H1 (cell line): ENCODE measurements at regions not wholly inside any gene's neighbourhood (a gene's known extent, or its start where the extent isn't known, plus 50 kb on each side); places are given as distances from the start of the nearest gene placed in this dataset.
A peak's percentile ranks its signal among the peaks of the same experiment; 100 is the strongest.

Experiments
- CTCF ChIA-PET: fragments of 300-600 bp; sonication (Branson Sonifier 250); formaldehyde crosslinking; loops from one replicate; lab custom pipeline; 2021; ENCODE audit not compliant: partially characterized antibody; lab: Charles Lee
- POLR2A ChIA-PET: fragments of 300-600 bp; sonication (Branson Sonifier 250); formaldehyde crosslinking; loops from one replicate; lab custom pipeline; 2021; ENCODE audit warnings: inconsistent platforms; ENCODE audit not compliant: partially characterized antibody; lab: Charles Lee
- DNase-seq, 2 experiments: peaks; one replicate each; pipeline versions ENCODE4 v3.0.0 to v3.0.0-alpha.2; 2010 to 2022; ENCODE audit warnings: low spot score in 2 of 2, low read depth in 1 of 2, mixed read lengths in 1 of 2
- FAIRE-seq: peaks from 2 replicates; lab custom pipeline; 2011; peaks lifted over from hg19 to GRCh38; lab: Jason Lieb, UNC
- H2AFZ ChIP-seq: 2 replicates; pipeline ENCODE4 v1.8.1; 2012; ENCODE audit warnings: low read length, inconsistent platforms
- H2AK5ac ChIP-seq: 2 replicates; pipeline ENCODE4 v1.6.1; 2013; ENCODE audit warnings: low read depth, low read length
- H2BK120ac ChIP-seq: replicated peaks from 2 replicates; pipeline ENCODE3; 2013; ENCODE audit warnings: low read depth, low read length, inconsistent platforms
- H2BK12ac ChIP-seq: 2 replicates; pipeline ENCODE4 v1.6.1; 2013; ENCODE audit warnings: low read depth, low read length
- H2BK15ac ChIP-seq: 2 replicates; pipeline ENCODE4 v1.6.1; 2013; ENCODE audit warnings: low read length
- H2BK20ac ChIP-seq: 2 replicates; pipeline ENCODE4 v1.6.1; 2013; ENCODE audit warnings: low read length
- H2BK5ac ChIP-seq: 2 replicates; pipeline ENCODE4 v1.6.1; 2013; ENCODE audit warnings: low read depth, low read length
- H3K14ac ChIP-seq: 2 replicates; pipeline ENCODE4 v1.6.1; 2013; ENCODE audit warnings: inconsistent platforms; ENCODE audit not compliant: insufficient read length
- H3K18ac ChIP-seq: 2 replicates; pipeline ENCODE4 v1.6.1; 2013; ENCODE audit warnings: low read length; ENCODE audit errors: extremely low read depth
- H3K23ac ChIP-seq: 2 replicates; pipeline ENCODE4 v1.6.1; 2013; ENCODE audit warnings: inconsistent platforms; ENCODE audit not compliant: insufficient read length
- H3K23me2 ChIP-seq: 2 replicates; pipeline ENCODE4 v1.6.1; 2013; ENCODE audit warnings: low read depth, low read length
- H3K27ac ChIP-seq: 2 replicates; pipeline ENCODE4 v1.6.1; 2011; ENCODE audit warnings: low read depth, low read length, inconsistent platforms
- H3K27me3 ChIP-seq, 4 experiments: replicated peaks in 1 of 4; 1 replicate in 1 of 4; 2 replicates in 3 of 4; pipeline versions ENCODE4 v1.6.1 to v1.8.1; 2011 to 2013; ENCODE audit warnings: low read length in 3 of 4, mild to moderate bottlenecking in 3 of 4, inconsistent platforms in 2 of 4, mixed read lengths in 2 of 4, moderate library complexity in 1 of 4; ENCODE audit not compliant: control insufficient read depth in 3 of 4, insufficient read depth in 3 of 4; ENCODE audit errors: extremely low read depth in 1 of 4
- H3K36me3 ChIP-seq, 4 experiments: 2 replicates each; pipeline versions ENCODE4 v1.6.1 to v1.8.1; 2011 to 2013; ENCODE audit warnings: mild to moderate bottlenecking in 4 of 4, low read length in 3 of 4, moderate library complexity in 2 of 4, control low read depth in 1 of 4, inconsistent platforms in 1 of 4; ENCODE audit not compliant: insufficient read depth in 4 of 4, control insufficient read depth in 2 of 4
- H3K4ac ChIP-seq: replicated peaks from 2 replicates; pipeline ENCODE3; 2013; ENCODE audit warnings: low read length, low read depth, mixed read lengths, inconsistent platforms; ENCODE audit not compliant: insufficient read length
- H3K4me1 ChIP-seq, 4 experiments: replicated peaks in 1 of 4; 1 replicate in 1 of 4; 2 replicates in 3 of 4; pipeline versions ENCODE4 v1.6.1 to v1.8.1; 2011 to 2013; ENCODE audit warnings: low read length in 3 of 4, inconsistent platforms in 2 of 4, mixed read lengths in 1 of 4; ENCODE audit not compliant: insufficient read depth in 4 of 4, control insufficient read depth in 3 of 4
- H3K4me2 ChIP-seq, 2 experiments: 2 replicates each; pipeline versions ENCODE4 v1.6.1 to v1.8.1; 2011 to 2013; ENCODE audit warnings: low read depth in 2 of 2, low read length in 2 of 2, control low read depth in 1 of 2, inconsistent platforms in 1 of 2, mild to moderate bottlenecking in 1 of 2; ENCODE audit not compliant: insufficient read depth in 1 of 2
- H3K4me3 ChIP-seq, 4 experiments: fragments of 200-600, 300-600 bp in 1 of 4; sonication (generic), shearing (Covaris generic), sonication (Bioruptor Twin) in 1 of 4; 2 replicates each; pipeline versions ENCODE4 v1.5.1 to v1.8.1; 2011 to 2016; ENCODE audit warnings: low read length in 4 of 4, low read depth in 3 of 4, control low read depth in 2 of 4, inconsistent platforms in 2 of 4, mild to moderate bottlenecking in 2 of 4, mixed read lengths in 1 of 4, moderate library complexity in 1 of 4; ENCODE audit not compliant: insufficient read depth in 2 of 4; ENCODE audit errors: extremely low read depth in 1 of 4
- H3K56ac ChIP-seq: replicated peaks from 2 replicates; pipeline ENCODE3; 2013; ENCODE audit warnings: low read depth, mild to moderate bottlenecking, mixed read lengths, low read length, inconsistent platforms; ENCODE audit not compliant: insufficient read length
- H3K79me1 ChIP-seq: 2 replicates; pipeline ENCODE4 v1.6.1; 2013; ENCODE audit warnings: low read depth, low read length, control low read depth
- H3K79me2 ChIP-seq, 2 experiments: 2 replicates each; pipeline versions ENCODE4 v1.6.1 to v1.8.1; 2012 to 2013; ENCODE audit warnings: low read length in 2 of 2, mild to moderate bottlenecking in 2 of 2, inconsistent platforms in 1 of 2; ENCODE audit not compliant: insufficient read depth in 2 of 2, control insufficient read depth in 1 of 2
- H3K9ac ChIP-seq, 4 experiments: replicated peaks in 1 of 4; 1 replicate in 1 of 4; 2 replicates in 3 of 4; pipeline versions ENCODE4 v1.6.1 to v1.8.1; 2011 to 2013; ENCODE audit warnings: low read depth in 3 of 4, low read length in 3 of 4, control low read depth in 2 of 4, mild to moderate bottlenecking in 2 of 4, moderate library complexity in 2 of 4, inconsistent platforms in 1 of 4; ENCODE audit errors: extremely low read depth in 1 of 4
- H3K9me3 ChIP-seq, 2 experiments: 2 replicates each; pipeline versions ENCODE4 v1.6.1 to v1.8.1; 2012 to 2013; ENCODE audit warnings: mild to moderate bottlenecking in 2 of 2, moderate library complexity in 2 of 2, control low read depth in 1 of 2, inconsistent platforms in 1 of 2, low read depth in 1 of 2, low read length in 1 of 2, mixed read lengths in 1 of 2; ENCODE audit not compliant: insufficient read depth in 2 of 2
- H4K20me1 ChIP-seq, 2 experiments: replicated peaks in 1 of 2; 2 replicates each; pipeline versions ENCODE3 to v1.8.1; 2011 to 2013; ENCODE audit warnings: inconsistent platforms in 2 of 2, low read length in 2 of 2, mild to moderate bottlenecking in 1 of 2; ENCODE audit not compliant: insufficient read depth in 2 of 2, control insufficient read depth in 1 of 2
- H4K5ac ChIP-seq: 2 replicates; pipeline ENCODE4 v1.6.1; 2013; ENCODE audit warnings: low read length, low read depth, mixed read lengths, inconsistent platforms; ENCODE audit not compliant: insufficient read length
- H4K8ac ChIP-seq: 2 replicates; pipeline ENCODE4 v1.8.0; 2013; ENCODE audit warnings: mild to moderate bottlenecking, moderate library complexity, low read length, inconsistent platforms; ENCODE audit not compliant: insufficient read depth; ENCODE audit errors: extremely low read depth
- H4K91ac ChIP-seq: replicated peaks from 2 replicates; pipeline ENCODE3; 2013; ENCODE audit warnings: low read length, mixed read lengths, inconsistent platforms; ENCODE audit not compliant: insufficient read length
- ATF3 ChIP-seq: IDR thresholded peaks from 2 replicates; pipeline ENCODE4 v1.6.1; 2011; ENCODE audit warnings: low read depth, mild to moderate bottlenecking, low read length; ENCODE audit not compliant: insufficient read depth
- BCL11A ChIP-seq, 2 experiments: IDR thresholded peaks; one replicate each; pipeline ENCODE4 v1.6.1; 2011; ENCODE audit warnings: low read depth in 2 of 2, low read length in 2 of 2, mild to moderate bottlenecking in 2 of 2
- CBX5 ChIP-seq: fragments of 300-800, 300-1000 bp; sonication (generic); IDR thresholded peaks from 2 replicates; pipeline ENCODE4 v1.7.1; 2016; ENCODE audit warnings: antibody characterized with exemption, low read length, low read depth
- CEBPB ChIP-seq: IDR thresholded peaks from 2 replicates; pipeline ENCODE4 v1.6.1; 2012; ENCODE audit warnings: low read depth, low read length
- CTCF ChIP-seq, 3 experiments: IDR thresholded peaks; 1 replicate in 2 of 3; 2 replicates in 1 of 3; pipeline versions ENCODE4 v1.5.1 to v1.6.1; 2011; ENCODE audit warnings: low read length in 3 of 3, mild to moderate bottlenecking in 3 of 3, inconsistent platforms in 2 of 3, low read depth in 1 of 3, moderate library complexity in 1 of 3; ENCODE audit not compliant: insufficient read depth in 1 of 3; ENCODE audit errors: control extremely low read depth in 1 of 3
- JUND ChIP-seq: IDR thresholded peaks from 2 replicates; pipeline ENCODE4 v1.6.1; 2011; ENCODE audit warnings: mild to moderate bottlenecking, improper control_type of control experiment, low read length
- PHF8 ChIP-seq: fragments of 200-600 bp; sonication (generic); conservative IDR thresholded peaks from 2 replicates; pipeline ENCODE4 v1.7.1; 2012; ENCODE audit warnings: low read depth, mild to moderate bottlenecking, inconsistent platforms, low read length, moderate library complexity
- RAD21 ChIP-seq, 2 experiments: IDR thresholded peaks in 1 of 2; conservative IDR thresholded peaks in 1 of 2; 2 replicates each; pipeline ENCODE4 v1.6.1; 2011; ENCODE audit warnings: low read depth in 2 of 2, low read length in 2 of 2, improper control_type of control experiment in 1 of 2, inconsistent platforms in 1 of 2, mild to moderate bottlenecking in 1 of 2, moderate library complexity in 1 of 2
- RNF2 ChIP-seq: fragments of 200-900, 300-1000 bp; sonication (generic); IDR thresholded peaks from 2 replicates; pipeline ENCODE4 v1.7.1; 2016; ENCODE audit warnings: borderline replicate concordance, low read depth, mild to moderate bottlenecking, antibody characterized with exemption, low read length; ENCODE audit not compliant: poor library complexity, severe bottlenecking; ENCODE audit errors: missing control alignments
- WGBS, 2 experiments: shearing (Covaris generic) in 1 of 2; methylation state at CpG; one replicate each; pipeline versions ENCODE4 v1.1.6 to v1.1.7; 2013 to 2015; ENCODE audit warnings: low lambda C conversion rate in 2 of 2, mixed read lengths in 2 of 2, inconsistent platforms in 1 of 2, low coverage in 1 of 2, missing lambda C conversion rate in 1 of 2; ENCODE audit not compliant: insufficient replicate concordance in 2 of 2, insufficient coverage in 1 of 2, insufficient read length in 1 of 2; ENCODE audit errors: extremely low coverage in 1 of 2, missing lambda C conversion rate in 1 of 2; 5-methylcytosine and 5-hydroxymethylcytosine counted together

GRCh38 chr2:16900405-16901025, 234.9 kb upstream of the CYRIA start:
- Histone ChIP-seq H3K27me3 (no peaks in the 10 kb centered on the region), H4K8ac (no peak overlapping the region), H2BK15ac (no peak overlapping the region), H3K23ac (no peak overlapping the region), H3K56ac (no peak overlapping the region), H3K18ac (no peak overlapping the region), H3K4me3 (no peak overlapping the region), H3K36me3 (no peaks in the 10 kb centered on the region), H3K79me2 (no peaks in the 10 kb centered on the region), H2AFZ (no peak overlapping the region), H3K9ac (no peak overlapping the region), H3K27ac (no peak overlapping the region), H3K4me2 (no peak overlapping the region), H3K4me1 (no peaks in the 10 kb centered on the region), H3K9me3 (no peaks in the 10 kb centered on the region), H2BK12ac (no peak overlapping the region), H4K5ac (no peak overlapping the region), H2BK120ac (no peak overlapping the region), H3K4ac (no peak overlapping the region), H4K20me1 (no peaks in the 10 kb centered on the region), H4K91ac (no peak overlapping the region), H3K23me2 (no peaks in the 10 kb centered on the region), H3K79me1 (no peaks in the 10 kb centered on the region), H2AK5ac (no peak overlapping the region), H2BK20ac (no peak overlapping the region), H2BK5ac (no peak overlapping the region), H3K14ac (no peak overlapping the region)
- ChIA-PET POLR2A (no interaction called here), CTCF (interaction anchor here (0.6 to 5.5 kb wide), 15 partner anchors 8 to 132 kb away, joined by 3 to 63 read pairs (median 4); no protein-coding TSS in a partner anchor)
- DNase-seq: peak; percentile 29 to 63
- 62% methylated on average over 6 of the region's 6 CpGs; no CpG with 5 or more reads in 1 of the 2 experiments for WGBS, 2 experiments
- peak; percentile 92 for FAIRE-seq
- no peak for TF ChIP-seq RNF2
- TF ChIP-seq RAD21 (IDR thresholded peaks at IDR 0.05 in 1 of 2, conservative IDR thresholded peaks at IDR 0.05 in 1 of 2; ENCODE audit: low read depth in 2 of 2, low read length in 2 of 2): peak; percentile 70 to 78
- TF ChIP-seq ATF3: peak; percentile 58; the same call in 1 of the 2 replicates
- TF ChIP-seq PHF8: no peak
- TF ChIP-seq JUND: peak; percentile 67
- no peak for TF ChIP-seq CBX5
- no peak for TF ChIP-seq CEBPB
- TF ChIP-seq CTCF (IDR thresholded peaks at IDR 0.05; ENCODE audit: control extremely low read depth in 1 of 3, insufficient read depth in 1 of 3, low read depth in 1 of 3, low read length in 3 of 3): peak; percentile 69 to 100 (median 94)
- TF ChIP-seq BCL11A (IDR thresholded peaks at IDR 0.05; ENCODE audit: low read depth in 2 of 2, low read length in 2 of 2): no peak
